IPS DF 19.7 (cell line): ENCODE measurements at regions not wholly inside any gene's neighbourhood (a gene's known extent, or its start where the extent isn't known, plus 50 kb on each side); places are given as distances from the start of the nearest gene placed in this dataset.

Experiments
- DNase-seq: peaks from one replicate; pipeline ENCODE4 v3.0.0-alpha.2; 2013; ENCODE audit warnings: low read depth, low spot score

DNA sequence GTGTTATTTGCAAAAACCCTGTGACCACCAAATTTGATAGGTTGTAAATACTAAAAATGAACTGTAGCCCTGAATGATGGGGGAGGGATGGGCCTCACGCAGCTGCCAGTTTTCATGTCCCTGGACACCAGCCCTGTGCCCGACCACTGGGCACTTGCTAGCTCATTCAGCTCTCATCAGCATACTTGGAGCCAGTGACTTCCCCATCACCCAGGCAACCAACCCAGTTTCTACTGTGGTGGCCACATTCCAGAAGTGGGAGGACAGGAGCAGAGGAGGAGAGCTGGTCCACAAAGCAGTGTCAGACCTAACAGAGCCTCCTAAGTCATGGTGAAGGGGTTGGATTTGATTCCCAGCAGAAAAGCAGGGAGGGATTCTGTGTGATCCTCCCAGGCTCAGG lies 128.2 kb downstream of the CPEB2 start:
- no peak for DNase-seq

DNA sequence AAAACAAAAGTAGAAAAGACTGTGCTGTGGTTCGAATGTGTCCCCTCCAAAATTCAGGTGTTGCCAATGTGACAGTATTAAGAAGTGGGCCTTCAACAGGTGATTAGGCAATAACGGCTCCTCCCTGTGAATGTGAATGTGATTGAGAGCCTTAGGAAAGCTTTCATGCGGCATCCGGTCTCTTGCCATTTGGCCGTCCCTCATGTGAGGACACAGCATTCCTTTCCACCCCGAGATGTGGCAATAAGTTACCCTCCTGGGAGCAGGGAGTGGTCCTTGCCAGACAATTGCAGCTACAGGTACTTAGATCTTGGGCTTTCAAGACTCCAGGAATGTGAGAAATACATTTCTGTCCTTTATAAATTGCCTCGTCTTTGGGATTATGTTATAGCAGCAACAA lies 129.3 kb downstream of the CPEB2 start:
- DNase-seq: no peak

DNA sequence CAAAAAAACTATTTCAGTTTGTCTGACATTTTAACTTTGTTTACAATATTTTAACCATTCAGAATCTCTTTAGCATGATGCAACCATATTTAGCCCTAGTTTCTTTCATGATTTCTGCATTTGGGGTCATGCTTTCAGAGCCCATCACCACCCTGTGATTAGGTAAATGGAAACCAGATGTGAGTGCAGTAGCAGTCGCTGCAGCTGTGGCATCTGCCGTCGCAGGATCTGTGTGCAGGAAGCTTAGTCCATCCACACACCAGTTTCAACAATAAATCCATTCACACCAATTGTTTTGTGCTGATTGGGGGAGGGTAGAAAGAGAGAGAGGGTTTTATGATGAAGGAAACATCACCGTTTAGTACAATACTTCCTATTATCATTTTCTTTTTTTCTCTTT lies 130.5 kb downstream of the CPEB2 start:
- DNase-seq: no peak

DNA sequence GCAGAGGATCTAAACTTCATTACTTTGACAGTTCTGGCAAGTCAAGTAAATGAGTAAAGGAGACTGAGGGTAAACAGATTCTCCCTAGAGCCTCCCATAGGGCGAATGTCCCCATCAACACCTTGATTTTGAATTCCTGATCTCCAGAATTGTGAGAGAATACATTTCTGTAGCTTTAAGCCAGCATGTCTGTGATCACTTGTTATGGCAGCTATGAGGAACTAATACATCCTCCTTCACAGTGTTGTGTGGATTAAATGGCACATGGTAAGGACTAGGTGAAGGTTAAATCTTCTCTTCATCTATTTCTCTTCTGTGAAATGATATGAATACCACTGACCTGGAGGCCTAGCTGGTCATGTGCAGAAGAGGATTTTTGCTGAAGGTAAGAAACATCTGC lies 137.3 kb downstream of the CPEB2 start:
- DNase-seq: no peak

DNA sequence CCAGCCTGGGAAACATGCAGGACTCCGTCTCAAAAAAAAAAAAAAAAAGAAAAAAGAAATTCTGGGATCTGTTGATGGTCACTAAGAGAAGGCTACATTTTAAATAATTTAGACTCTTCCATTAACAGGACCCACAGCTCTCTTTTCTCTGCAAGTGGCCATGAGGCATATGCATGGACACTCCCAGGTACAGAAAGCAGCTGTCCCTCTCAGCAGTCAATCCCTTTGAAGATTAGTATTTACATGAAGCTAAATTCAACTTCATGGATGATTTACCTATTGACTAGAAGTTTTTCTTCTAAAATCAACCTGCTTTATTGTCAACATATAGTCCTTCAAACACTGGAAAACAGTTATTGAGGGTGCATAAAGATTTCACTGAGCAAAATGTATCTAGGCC lies 139.9 kb downstream of the CPEB2 start:
- no peak for DNase-seq

DNA sequence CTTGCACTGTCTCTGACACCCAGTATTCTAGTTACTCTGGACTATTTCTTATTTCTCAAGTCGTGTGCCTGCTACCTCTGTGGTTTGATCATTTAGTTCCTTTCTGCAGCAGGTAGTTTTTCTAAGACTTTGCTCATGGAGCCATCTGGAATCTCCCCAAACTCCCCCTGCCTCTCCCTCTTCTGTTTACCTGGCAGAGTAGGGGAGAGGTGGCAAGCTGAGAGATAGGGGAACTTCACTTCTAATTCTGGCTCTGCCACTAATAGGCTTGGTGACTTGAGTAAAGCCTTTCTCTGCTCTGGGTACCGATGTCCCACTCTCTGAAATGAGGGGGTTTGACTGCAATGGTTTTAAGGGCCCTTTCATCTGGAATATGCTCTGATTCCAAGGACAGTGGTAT lies 141.3 kb downstream of the CPEB2 start:
- DNase-seq: no peak

DNA sequence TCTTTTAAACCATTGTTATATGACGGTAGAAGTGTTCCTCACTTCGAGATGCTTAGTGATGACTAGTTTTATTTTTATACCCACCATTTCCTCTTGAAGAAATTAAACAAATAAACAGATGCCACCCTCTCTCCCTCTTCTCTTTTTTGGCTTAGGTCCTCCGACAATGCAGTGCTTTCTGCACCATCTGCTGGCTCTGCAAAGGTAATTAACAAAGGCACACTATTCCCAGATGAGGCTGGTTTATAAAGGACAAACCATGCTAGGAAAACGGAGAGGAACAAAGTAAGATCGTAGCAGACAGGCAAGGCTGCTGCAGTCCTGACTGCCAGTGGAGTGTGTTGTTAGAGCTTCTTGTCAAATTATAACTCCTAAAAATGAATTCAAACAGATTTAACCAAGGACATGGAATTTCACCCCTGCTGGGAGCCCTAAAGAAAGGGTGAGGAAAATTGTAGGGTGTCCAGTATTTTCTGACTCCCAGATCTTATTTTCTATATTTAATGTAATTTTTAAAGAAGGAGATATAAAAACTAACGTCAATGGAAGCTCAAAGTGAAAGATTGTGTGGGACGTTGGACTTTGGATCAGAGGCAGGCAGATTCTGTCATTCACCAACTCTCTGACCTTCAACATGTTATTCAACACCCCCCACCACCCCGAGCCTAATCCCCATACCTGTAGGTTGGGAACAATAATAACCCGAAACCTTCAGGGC lies 142.1 kb downstream of the CPEB2 start:
- DNase-seq: no peak

DNA sequence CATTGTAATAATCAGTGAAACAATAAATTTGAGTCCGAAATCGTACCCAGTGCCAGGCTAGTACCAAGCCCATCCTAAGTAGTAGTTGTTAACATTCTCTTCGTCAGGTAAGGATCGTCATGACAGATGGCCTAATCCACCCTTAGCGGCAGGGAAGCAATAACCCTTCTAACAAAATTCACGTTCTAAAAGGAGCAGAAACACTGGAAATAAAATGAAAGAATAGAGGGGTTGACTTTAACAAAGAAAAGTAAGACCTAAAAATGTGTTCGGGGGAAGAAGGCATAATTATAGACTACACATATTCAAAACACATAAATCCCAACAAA lies 142.7 kb downstream of the CPEB2 start:
- DNase-seq: no peak

DNA sequence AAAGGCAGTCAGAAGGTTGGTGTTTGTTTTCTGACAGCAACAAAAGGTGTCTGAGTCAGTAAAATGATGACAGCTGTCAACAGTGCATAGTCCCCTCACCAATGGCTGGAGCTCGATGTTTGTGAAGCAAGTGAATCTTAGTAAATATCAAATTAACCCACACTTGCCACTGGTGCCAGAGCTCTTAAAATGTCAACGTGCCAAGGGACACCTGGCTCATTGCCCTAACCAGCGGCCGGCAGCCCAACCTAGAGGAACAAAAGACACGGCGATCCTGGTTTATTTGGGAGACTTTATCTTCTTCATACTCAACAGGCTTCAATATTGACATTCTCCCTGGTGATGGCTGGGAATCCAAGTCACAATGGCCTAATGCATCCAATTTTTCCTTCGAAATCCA lies 143.4 kb downstream of the CPEB2 start:
- no peak for DNase-seq

DNA sequence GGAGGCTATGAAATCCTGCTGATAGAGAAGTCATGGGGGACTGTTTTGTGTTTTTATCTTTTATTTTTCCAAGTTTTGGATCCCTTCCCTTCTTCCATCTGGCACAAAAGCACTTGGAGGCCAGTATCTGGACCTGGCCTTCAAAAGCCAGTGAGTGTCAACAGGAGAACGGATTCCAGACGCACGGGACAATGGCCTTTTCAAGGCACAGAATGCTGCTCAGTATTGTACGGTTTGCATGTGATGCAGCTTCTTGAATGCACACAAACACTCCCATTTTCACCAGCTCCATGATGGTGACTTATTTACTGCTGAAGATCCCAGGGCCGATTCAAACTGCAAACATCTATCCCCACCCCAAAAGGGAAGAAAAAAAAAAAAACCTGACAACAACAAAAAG lies 145.4 kb downstream of the CPEB2 start:
- DNase-seq: no peak

DNA sequence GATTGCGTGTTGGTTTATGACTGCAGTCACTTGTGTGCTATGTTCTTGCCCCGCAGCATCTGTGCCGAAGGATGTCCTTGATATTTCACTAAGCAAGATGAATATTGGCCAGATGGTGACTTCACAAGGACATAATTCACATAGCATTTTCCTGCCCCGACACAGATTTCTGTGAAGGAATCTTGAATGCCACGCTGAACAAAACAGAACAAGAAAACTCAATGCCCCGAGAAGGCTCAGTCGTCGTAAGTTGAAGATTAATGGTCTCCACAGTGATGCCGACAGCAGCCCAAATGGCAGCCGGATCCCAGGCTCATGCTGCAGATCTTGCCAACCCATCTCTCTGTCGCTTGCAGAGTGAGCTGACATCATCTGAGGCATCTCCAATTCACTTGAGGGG lies 145.9 kb downstream of the CPEB2 start:
- DNase-seq: no peak

DNA sequence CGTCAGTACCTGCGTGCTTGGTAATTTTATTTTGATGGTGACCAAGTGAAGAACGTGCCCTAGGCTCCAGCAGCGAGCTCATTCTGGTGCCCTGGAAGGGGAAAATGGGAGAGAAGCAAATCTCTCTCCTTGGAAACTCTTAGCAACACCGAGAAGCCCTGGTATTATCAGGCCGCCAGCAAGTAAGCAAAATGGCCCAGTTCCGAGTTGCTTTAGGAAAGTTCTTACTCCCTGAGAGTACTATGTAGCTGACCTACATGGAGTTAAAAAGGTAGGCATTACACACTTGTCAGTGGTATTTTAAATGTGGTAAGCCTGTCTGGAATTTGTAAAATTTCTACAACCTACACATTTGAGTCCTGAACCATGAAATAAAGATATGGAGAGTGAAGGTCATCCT lies 146.4 kb downstream of the CPEB2 start:
- no peak for DNase-seq

DNA sequence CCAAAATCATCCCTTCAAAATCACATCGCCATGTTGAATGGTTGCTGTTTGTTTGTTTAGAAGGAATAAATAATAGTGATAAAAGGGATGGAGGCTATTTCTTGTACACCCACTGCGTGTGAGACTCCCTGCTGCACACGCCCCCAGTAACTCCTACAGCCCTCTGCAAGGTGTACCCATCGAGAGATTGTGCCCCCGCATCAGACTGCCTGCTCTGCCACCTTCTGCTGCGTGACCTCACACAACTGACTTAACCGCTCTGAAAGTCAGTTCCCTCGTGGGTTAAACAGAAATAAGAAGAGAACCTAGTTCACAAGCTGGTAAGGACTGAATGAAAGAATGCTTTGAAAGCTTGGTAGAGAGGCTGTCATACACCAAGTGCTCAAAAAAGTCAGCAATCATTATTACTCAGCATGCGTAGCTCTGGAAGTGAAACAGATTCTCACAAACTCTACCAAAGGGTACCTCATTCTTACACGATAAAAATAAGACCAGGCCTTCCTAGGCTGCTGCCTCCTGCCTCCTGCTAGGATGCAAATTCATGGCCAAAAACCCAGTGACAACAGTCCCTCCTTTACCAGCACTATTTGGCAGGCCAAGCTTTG lies 147.1 kb downstream of the CPEB2 start:
- no peak for DNase-seq

DNA sequence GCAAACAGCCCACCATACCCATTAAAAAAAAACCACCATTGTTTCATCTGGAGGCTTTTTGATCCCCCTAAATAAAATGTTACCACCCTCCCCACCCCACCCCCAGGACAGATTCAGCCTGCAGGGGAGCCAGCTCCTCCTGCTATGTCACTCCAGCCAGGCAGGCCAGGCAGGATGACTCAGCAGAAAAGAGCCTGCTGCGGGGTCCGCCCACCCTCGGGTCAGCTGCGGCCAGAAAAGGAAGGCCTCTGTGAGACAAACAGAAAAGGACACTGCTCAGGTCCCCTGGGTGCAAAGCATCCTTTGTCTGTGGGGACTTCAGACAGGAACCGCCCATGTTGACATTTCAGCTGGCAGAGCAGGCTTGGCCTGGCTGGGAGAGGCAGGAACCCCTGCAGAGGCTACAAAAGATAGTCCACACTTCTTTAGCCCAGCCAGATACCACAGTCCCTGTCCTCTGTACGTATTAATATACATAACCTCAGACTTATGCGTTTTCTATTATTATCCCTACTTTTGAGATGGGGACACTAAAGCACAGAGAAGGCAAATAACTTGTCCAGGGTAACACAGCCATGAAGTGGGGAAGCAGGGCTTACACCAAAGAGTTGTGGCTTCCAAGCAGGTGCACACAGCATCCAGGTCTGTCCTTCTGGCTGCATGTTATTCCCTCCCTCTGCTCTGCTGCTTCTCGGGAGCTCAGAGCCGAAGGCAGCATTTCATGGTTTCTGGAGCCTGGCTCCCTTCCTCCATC lies 147.7 kb downstream of the CPEB2 start:
- DNase-seq: no peak

DNA sequence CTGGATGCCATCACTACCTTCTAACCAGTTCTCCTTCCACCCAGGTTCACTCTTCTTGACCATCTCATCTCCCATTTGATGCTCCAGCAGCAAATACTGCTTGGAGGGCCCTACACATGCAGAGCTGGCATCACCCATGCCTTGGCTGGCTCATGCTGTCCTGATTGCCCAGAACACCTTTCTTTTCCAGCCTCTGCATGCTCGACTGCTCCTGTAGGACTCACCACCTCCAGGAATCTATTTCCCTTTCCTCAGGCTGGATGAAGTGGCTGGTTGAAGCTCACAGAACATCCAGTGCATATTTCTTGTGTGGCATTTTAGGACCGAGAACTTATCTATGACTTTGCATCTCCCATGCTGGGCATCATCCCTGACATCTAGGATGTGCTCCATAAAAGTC lies 148.3 kb downstream of the CPEB2 start:
- no peak for DNase-seq

DNA sequence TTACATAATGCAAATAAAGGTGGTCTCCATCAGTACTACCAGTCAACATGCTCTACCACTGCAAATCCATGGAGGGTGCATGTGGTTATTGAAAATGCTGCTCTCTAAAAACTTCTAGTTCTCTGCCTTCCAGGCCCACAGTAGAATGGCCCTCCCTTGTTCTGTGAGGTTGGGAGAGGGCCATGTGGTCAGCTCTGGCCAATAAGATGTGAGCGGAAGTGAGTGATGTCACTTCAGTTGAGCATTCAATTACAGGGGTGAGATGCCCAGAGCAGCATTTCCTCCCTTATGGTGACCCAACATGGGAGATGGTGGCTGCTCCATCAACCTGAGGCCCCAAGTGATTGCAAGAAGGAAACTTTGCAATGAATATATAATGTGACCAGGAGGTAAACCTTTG lies 148.8 kb downstream of the CPEB2 start:
- no peak for DNase-seq

DNA sequence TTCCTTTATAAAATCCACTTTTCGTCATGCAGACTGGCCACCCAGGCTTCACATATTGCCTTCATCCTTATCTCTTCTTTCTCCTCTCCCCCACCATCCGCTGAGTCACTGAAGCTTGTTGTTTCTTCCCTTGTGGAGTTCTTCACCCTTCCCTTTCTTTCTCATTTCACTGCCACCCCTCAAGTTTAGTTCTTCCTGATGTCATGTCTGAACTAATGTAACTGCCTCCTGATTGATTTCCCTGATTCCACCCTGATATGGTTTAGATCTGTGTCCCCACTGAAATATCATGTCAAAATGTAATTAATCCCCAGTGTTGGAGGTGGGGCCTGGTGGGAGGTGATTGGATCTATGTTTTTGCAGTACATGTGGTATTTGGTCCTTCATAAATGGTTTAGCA lies 151.4 kb downstream of the CPEB2 start:
- DNase-seq: no peak

DNA sequence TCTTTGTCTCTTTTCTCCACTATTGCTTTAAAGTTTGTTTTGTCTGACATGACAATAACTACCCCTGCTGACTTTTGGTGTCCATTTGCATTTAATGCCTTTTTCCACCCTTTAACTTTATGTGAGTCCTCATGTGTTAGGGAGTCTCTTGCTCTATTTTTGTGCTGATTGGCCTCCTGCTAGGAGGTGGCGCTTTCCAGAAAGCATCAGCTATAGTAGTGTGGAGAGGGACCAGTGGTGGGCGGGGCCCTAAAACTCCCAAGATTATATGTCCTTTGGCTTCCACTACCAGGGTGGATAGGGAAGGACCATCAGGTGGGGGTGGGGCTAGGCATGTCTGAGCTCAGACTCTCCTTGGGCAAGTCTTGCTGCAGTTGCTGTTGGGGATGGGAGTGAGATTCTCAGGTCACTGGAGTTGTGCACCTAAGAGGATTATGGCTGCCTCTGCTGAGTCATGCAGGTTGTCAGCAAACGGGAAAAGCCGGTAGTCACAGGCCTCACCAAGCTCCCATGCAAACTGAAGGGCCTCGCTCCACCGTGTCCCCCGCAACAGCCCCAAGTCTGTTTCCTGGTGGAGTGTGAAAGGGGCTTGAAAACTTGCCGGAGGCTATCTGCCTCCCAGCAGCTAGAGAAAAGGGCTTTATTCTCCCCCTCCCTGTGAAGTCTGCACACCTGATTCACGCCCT lies 156.3 kb downstream of the CPEB2 start:
- DNase-seq: no peak

DNA sequence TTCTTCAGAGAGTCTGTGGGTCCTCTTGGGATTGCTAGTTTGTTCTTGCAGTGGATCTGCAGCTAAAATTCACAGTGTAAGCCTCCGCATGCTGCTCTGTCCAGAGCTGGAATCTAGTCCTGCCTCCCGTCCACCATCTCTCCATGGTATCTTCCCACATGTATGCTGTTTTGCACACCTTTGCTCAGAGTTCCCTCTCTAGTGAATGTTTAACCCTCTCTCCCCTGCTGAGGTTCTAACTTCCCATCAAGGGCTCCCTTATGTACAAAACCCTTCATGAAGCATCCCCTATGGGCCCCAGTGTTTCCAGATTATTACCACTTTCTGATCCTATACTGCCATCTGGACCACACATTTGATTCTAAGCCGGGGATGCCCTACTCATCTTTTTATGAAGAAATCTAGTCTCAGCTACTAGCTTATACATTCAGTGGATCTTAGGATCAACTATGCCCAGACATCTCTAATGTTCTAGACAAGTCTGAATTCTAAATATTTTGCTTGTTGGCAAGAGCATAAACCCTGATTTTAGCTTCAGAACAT lies 157.3 kb downstream of the CPEB2 start:
- DNase-seq: no peak

DNA sequence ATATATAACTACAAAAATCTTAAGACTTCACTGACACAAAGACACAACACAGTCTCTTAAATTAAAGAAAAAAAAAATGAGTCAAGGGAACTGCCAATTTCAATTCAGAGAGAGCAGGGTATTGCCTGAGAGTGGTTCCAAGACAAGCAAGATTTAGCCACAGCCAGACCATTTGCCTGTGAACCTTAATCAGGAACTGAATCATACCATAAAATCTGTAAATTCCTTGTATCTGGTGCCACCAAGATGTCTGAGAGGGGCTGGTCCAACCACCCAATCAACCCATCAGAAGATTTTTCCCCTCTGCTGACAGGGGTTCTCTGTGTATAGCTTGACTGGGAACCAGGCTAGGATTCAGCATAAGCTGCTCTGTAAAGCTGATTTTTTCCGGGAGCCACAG lies 159.2 kb downstream of the CPEB2 start:
- DNase-seq: no peak

DNA sequence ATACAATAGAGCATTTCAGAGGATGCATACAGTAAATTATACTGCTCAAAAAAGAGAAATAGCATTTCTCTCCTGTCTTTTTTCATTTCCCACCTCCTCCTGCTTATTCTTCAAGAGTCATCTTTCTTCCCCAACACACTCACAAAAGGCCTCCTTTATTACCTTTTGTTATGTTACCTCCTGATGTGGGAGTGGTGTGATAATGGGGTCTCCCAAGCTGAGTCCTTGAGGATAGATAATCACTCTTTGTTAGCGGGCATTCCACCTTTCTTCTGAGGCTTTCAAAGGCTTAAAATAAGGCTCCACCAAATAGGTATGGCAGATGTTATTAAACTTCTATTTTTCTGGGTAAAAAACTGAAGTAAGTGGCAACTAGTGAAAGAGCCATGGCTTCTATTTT lies 159.8 kb downstream of the CPEB2 start:
- DNase-seq: no peak
